CD8-positive, alpha-beta memory T cell (primary cell): ENCODE measurements at regions not wholly inside any gene's neighbourhood (a gene's known extent, or its start where the extent isn't known, plus 50 kb on each side); places are given as distances from the start of the nearest gene placed in this dataset.
"Not testable (repeated sequence)": the region's sequence is repeated elsewhere in the genome, so short reads cannot be mapped to it uniquely, and the experiment has no call there.

Experiments used
- CTCF ChIA-PET: fragments of 350-600 bp; sonication (Branson Sonifier 250); formaldehyde crosslinking; loops from one replicate; lab custom pipeline; 2021; ENCODE audit warnings: antibody characterized with exemption; lab: Charles Lee
- POLR2A ChIA-PET: fragments of 350-600 bp; sonication (Branson Sonifier 250); formaldehyde crosslinking; loops from one replicate; lab custom pipeline; 2021; ENCODE audit warnings: antibody characterized with exemption; lab: Charles Lee
- DNase-seq, 5 donors: peaks; one replicate each; pipeline versions ENCODE4 v3.0.0 to v3.0.0-alpha.2; 2020 to 2022; ENCODE audit warnings: mixed read lengths in 1 of 5
- H3K27ac ChIP-seq: one replicate; pipeline ENCODE4 v1.7.0; 2013; ENCODE audit warnings: low read depth, mild to moderate bottlenecking, low read length, moderate library complexity
- H3K27me3 ChIP-seq: 2 replicates; pipeline ENCODE4 v1.7.0; 2013; ENCODE audit warnings: low read length, mild to moderate bottlenecking; ENCODE audit not compliant: insufficient read depth, poor library complexity, severe bottlenecking
- H3K36me3 ChIP-seq: 2 replicates; pipeline ENCODE4 v1.7.0; 2013; ENCODE audit warnings: mild to moderate bottlenecking, low read length, moderate library complexity; ENCODE audit not compliant: insufficient read depth
- H3K4me1 ChIP-seq: 2 replicates; pipeline ENCODE4 v1.7.0; 2013; ENCODE audit warnings: mild to moderate bottlenecking, low read length, moderate library complexity; ENCODE audit not compliant: insufficient read depth
- H3K4me3 ChIP-seq: 2 replicates; pipeline ENCODE4 v1.7.0; 2013; ENCODE audit warnings: mild to moderate bottlenecking, low read length
- H3K9me3 ChIP-seq: 2 replicates; pipeline ENCODE4 v1.7.0; 2013; ENCODE audit warnings: mild to moderate bottlenecking, low read length
- H3K27ac Mint-ChIP-seq, 8 donors: one replicate each; pipeline ENCODE4 v1.8.0; 2020 to 2021; ENCODE audit warnings: mixed read lengths in 8 of 8, mild to moderate bottlenecking in 6 of 8, inconsistent platforms in 3 of 8, moderate library complexity in 3 of 8
- H3K27me3 Mint-ChIP-seq, 2 donors: one replicate each; pipeline ENCODE4 v1.8.0; 2020 to 2021; ENCODE audit warnings: mixed read lengths in 2 of 2, mild to moderate bottlenecking in 1 of 2, moderate library complexity in 1 of 2
- H3K36me3 Mint-ChIP-seq, 3 donors: one replicate each; pipeline ENCODE4 v1.8.0; 2020 to 2021; ENCODE audit warnings: mixed read lengths in 3 of 3, inconsistent platforms in 1 of 3, mild to moderate bottlenecking in 1 of 3
- H3K4me1 Mint-ChIP-seq, 3 donors: one replicate each; pipeline ENCODE4 v1.8.0; 2020 to 2021; ENCODE audit warnings: mixed read lengths in 3 of 3, inconsistent platforms in 1 of 3, mild to moderate bottlenecking in 1 of 3
- H3K4me3 Mint-ChIP-seq, 7 donors: one replicate each; pipeline ENCODE4 v1.8.0; 2020 to 2021; ENCODE audit warnings: mixed read lengths in 7 of 7, mild to moderate bottlenecking in 6 of 7, moderate library complexity in 4 of 7, inconsistent platforms in 2 of 7
- H3K9me3 Mint-ChIP-seq, 5 donors: one replicate each; pipeline ENCODE4 v1.8.0; 2020 to 2022; ENCODE audit warnings: mixed read lengths in 5 of 5, mild to moderate bottlenecking in 3 of 5, moderate library complexity in 2 of 5, inconsistent platforms in 1 of 5

- H3K4me3 Mint-ChIP-seq = no peak overlapping the region
- POLR2A ChIA-PET = no interaction called here
- no peak overlapping the region for H3K4me3 ChIP-seq
- no peaks in the 10 kb centered on the region for H3K9me3 ChIP-seq
- no peaks in the 10 kb centered on the region for H3K4me1 Mint-ChIP-seq
- no peaks in the 10 kb centered on the region for H3K36me3 ChIP-seq
- no peaks in the 10 kb centered on the region for H3K27me3 ChIP-seq
- H3K27ac Mint-ChIP-seq = no peak overlapping the region
- no peaks in the 10 kb centered on the region for H3K4me1 ChIP-seq
- no peak overlapping the region for H3K27ac ChIP-seq
- DNase-seq = no peak
- H3K27me3 Mint-ChIP-seq = peaks cover 0 to 2% of the 10 kb centered on the region in 2 donors
- CTCF ChIA-PET = no interaction called here
- H3K9me3 Mint-ChIP-seq = no peaks in the 10 kb centered on the region
- no peaks in the 10 kb centered on the region for H3K36me3 Mint-ChIP-seq
Observed at GRCh38 chrX:77009691-77010090, 437.5 kb upstream of the FGF16 start.

GRCh38 chrX:77014377-77015372, 432.5 kb upstream of the FGF16 start:
- Mint-ChIP-seq H3K9me3 (peaks cover 0 to 2% (median 0%) of the 10 kb centered on the region in 5 donors), H3K4me1 (no peaks in the 10 kb centered on the region), H3K4me3 (no peak overlapping the region), H3K27ac (no peak overlapping the region), H3K27me3 (peaks cover 0 to 2% of the 10 kb centered on the region in 2 donors), H3K36me3 (no peaks in the 10 kb centered on the region)
- Histone ChIP-seq H3K27ac (no peak overlapping the region), H3K4me3 (no peak overlapping the region), H3K9me3 (no peaks in the 10 kb centered on the region), H3K27me3 (no peaks in the 10 kb centered on the region), H3K36me3 (no peaks in the 10 kb centered on the region), H3K4me1 (no peaks in the 10 kb centered on the region)
- DNase-seq = no peak
- CTCF ChIA-PET = no interaction called here
- POLR2A ChIA-PET = no interaction called here

GRCh38 chrX:77017093-77017492, 430.1 kb upstream of the FGF16 start:
- no peaks in the 10 kb centered on the region for H3K36me3 Mint-ChIP-seq
- ChIA-PET CTCF (no interaction called here), POLR2A (no interaction called here)
- peaks cover 0 to 2% (median 0%) of the 10 kb centered on the region in 5 donors for H3K9me3 Mint-ChIP-seq
- H3K27me3 Mint-ChIP-seq = peaks cover 0 to 3% of the 10 kb centered on the region in 2 donors
- no peaks in the 10 kb centered on the region for H3K4me1 Mint-ChIP-seq
- Histone ChIP-seq H3K9me3 (no peaks in the 10 kb centered on the region), H3K4me1 (no peaks in the 10 kb centered on the region), H3K36me3 (no peaks in the 10 kb centered on the region), H3K4me3 (no peak overlapping the region), H3K27me3 (no peaks in the 10 kb centered on the region), H3K27ac (no peak overlapping the region)
- H3K27ac Mint-ChIP-seq = no peak overlapping the region
- no peak for DNase-seq
- H3K4me3 Mint-ChIP-seq = no peak overlapping the region

GRCh38 chrX:77046180-77046810, 400.9 kb upstream of the FGF16 start:
- H3K4me1 ChIP-seq, H3K36me3 ChIP-seq, POLR2A ChIA-PET, H3K4me3 Mint-ChIP-seq, H3K9me3 ChIP-seq, H3K27me3 ChIP-seq, H3K27ac Mint-ChIP-seq, H3K36me3 Mint-ChIP-seq, H3K4me3 ChIP-seq, DNase-seq, H3K27me3 Mint-ChIP-seq, CTCF ChIA-PET, H3K4me1 Mint-ChIP-seq, H3K27ac ChIP-seq, H3K9me3 Mint-ChIP-seq: not testable (repeated sequence)

- Histone ChIP-seq H3K4me1 (no peaks in the 10 kb centered on the region), H3K27ac (no peak overlapping the region), H3K36me3 (no peaks in the 10 kb centered on the region), H3K27me3 (no peaks in the 10 kb centered on the region), H3K4me3 (no peak overlapping the region), H3K9me3 (no peaks in the 10 kb centered on the region)
- H3K4me3 Mint-ChIP-seq = no peak overlapping the region
- ChIA-PET CTCF (no interaction called here), POLR2A (no interaction called here)
- no peaks in the 10 kb centered on the region for H3K9me3 Mint-ChIP-seq
- no peaks in the 10 kb centered on the region for H3K4me1 Mint-ChIP-seq
- no peaks in the 10 kb centered on the region for H3K27me3 Mint-ChIP-seq
- no peak for DNase-seq
- H3K36me3 Mint-ChIP-seq = no peaks in the 10 kb centered on the region
- H3K27ac Mint-ChIP-seq = no peak overlapping the region
Observed at GRCh38 chrX:77060572-77060971, 386.6 kb upstream of the FGF16 start.

- no peak overlapping the region for H3K4me3 Mint-ChIP-seq
- H3K36me3 ChIP-seq = no peaks in the 10 kb centered on the region
- H3K36me3 Mint-ChIP-seq = no peaks in the 10 kb centered on the region
- no peaks in the 10 kb centered on the region for H3K27me3 ChIP-seq
- no peaks in the 10 kb centered on the region for H3K9me3 Mint-ChIP-seq
- H3K4me1 Mint-ChIP-seq = no peaks in the 10 kb centered on the region
- no peak overlapping the region for H3K27ac Mint-ChIP-seq
- POLR2A ChIA-PET = no interaction called here
- CTCF ChIA-PET = no interaction called here
- no peaks in the 10 kb centered on the region for H3K9me3 ChIP-seq
- H3K27me3 Mint-ChIP-seq = no peaks in the 10 kb centered on the region
- H3K27ac ChIP-seq = no peak overlapping the region
- H3K4me3 ChIP-seq = no peak overlapping the region
- no peaks in the 10 kb centered on the region for H3K4me1 ChIP-seq
- no peak for DNase-seq
Observed at GRCh38 chrX:77061022-77061421, 386.2 kb upstream of the FGF16 start.

- no peaks in the 10 kb centered on the region for H3K36me3 ChIP-seq
- ChIA-PET CTCF (no interaction called here), POLR2A (no interaction called here)
- no peak overlapping the region for H3K27ac Mint-ChIP-seq
- H3K27me3 Mint-ChIP-seq = no peaks in the 10 kb centered on the region
- H3K27me3 ChIP-seq = no peaks in the 10 kb centered on the region
- no peak overlapping the region for H3K27ac ChIP-seq
- DNase-seq = no peak
- H3K36me3 Mint-ChIP-seq = no peaks in the 10 kb centered on the region
- peaks cover 0 to 2% (median 0%) of the 10 kb centered on the region in 5 donors for H3K9me3 Mint-ChIP-seq
- no peaks in the 10 kb centered on the region for H3K4me1 ChIP-seq
- H3K4me3 ChIP-seq = no peak overlapping the region
- no peaks in the 10 kb centered on the region for H3K4me1 Mint-ChIP-seq
- no peaks in the 10 kb centered on the region for H3K9me3 ChIP-seq
- H3K4me3 Mint-ChIP-seq = no peak overlapping the region
Observed at GRCh38 chrX:77061545-77061944, 385.6 kb upstream of the FGF16 start.

GRCh38 chrX:77065896-77066295, 381.3 kb upstream of the FGF16 start:
- peaks cover 0 to 2% (median 0%) of the 10 kb centered on the region in 5 donors for H3K9me3 Mint-ChIP-seq
- POLR2A ChIA-PET = no interaction called here
- CTCF ChIA-PET = no interaction called here
- H3K27ac Mint-ChIP-seq = no peak overlapping the region
- peaks cover 0 to 11% (median 0%) of the 10 kb centered on the region in 3 donors for H3K4me1 Mint-ChIP-seq
- H3K4me3 ChIP-seq = no peak overlapping the region
- no peaks in the 10 kb centered on the region for H3K27me3 Mint-ChIP-seq
- H3K36me3 ChIP-seq = no peaks in the 10 kb centered on the region
- DNase-seq = no peak
- H3K27ac ChIP-seq = no peak overlapping the region
- H3K4me3 Mint-ChIP-seq = no peak overlapping the region
- no peaks in the 10 kb centered on the region for H3K36me3 Mint-ChIP-seq
- H3K9me3 ChIP-seq = no peaks in the 10 kb centered on the region
- no peaks in the 10 kb centered on the region for H3K27me3 ChIP-seq
- no peaks in the 10 kb centered on the region for H3K4me1 ChIP-seq
